H1 (cell line): ENCODE measurements at regions not wholly inside any gene's neighbourhood (a gene's known extent, or its start where the extent isn't known, plus 50 kb on each side); places are given as distances from the start of the nearest gene placed in this dataset.

Experiments
- CTCF ChIA-PET: fragments of 300-600 bp; sonication (Branson Sonifier 250); formaldehyde crosslinking; loops from one replicate; lab custom pipeline; 2021; ENCODE audit not compliant: partially characterized antibody; lab: Charles Lee
- POLR2A ChIA-PET: fragments of 300-600 bp; sonication (Branson Sonifier 250); formaldehyde crosslinking; loops from one replicate; lab custom pipeline; 2021; ENCODE audit warnings: inconsistent platforms; ENCODE audit not compliant: partially characterized antibody; lab: Charles Lee
- DNase-seq, 2 experiments: peaks; one replicate each; pipeline versions ENCODE4 v3.0.0 to v3.0.0-alpha.2; 2010 to 2022; ENCODE audit warnings: low spot score in 2 of 2, low read depth in 1 of 2, mixed read lengths in 1 of 2
- FAIRE-seq: peaks from 2 replicates; lab custom pipeline; 2011; peaks lifted over from hg19 to GRCh38; lab: Jason Lieb, UNC
- H2AFZ ChIP-seq: 2 replicates; pipeline ENCODE4 v1.8.1; 2012; ENCODE audit warnings: low read length, inconsistent platforms
- H2AK5ac ChIP-seq: 2 replicates; pipeline ENCODE4 v1.6.1; 2013; ENCODE audit warnings: low read depth, low read length
- H2BK120ac ChIP-seq: replicated peaks from 2 replicates; pipeline ENCODE3; 2013; ENCODE audit warnings: low read depth, low read length, inconsistent platforms
- H2BK12ac ChIP-seq: 2 replicates; pipeline ENCODE4 v1.6.1; 2013; ENCODE audit warnings: low read depth, low read length
- H2BK15ac ChIP-seq: 2 replicates; pipeline ENCODE4 v1.6.1; 2013; ENCODE audit warnings: low read length
- H2BK20ac ChIP-seq: 2 replicates; pipeline ENCODE4 v1.6.1; 2013; ENCODE audit warnings: low read length
- H2BK5ac ChIP-seq: 2 replicates; pipeline ENCODE4 v1.6.1; 2013; ENCODE audit warnings: low read depth, low read length
- H3K14ac ChIP-seq: 2 replicates; pipeline ENCODE4 v1.6.1; 2013; ENCODE audit warnings: inconsistent platforms; ENCODE audit not compliant: insufficient read length
- H3K18ac ChIP-seq: 2 replicates; pipeline ENCODE4 v1.6.1; 2013; ENCODE audit warnings: low read length; ENCODE audit errors: extremely low read depth
- H3K23ac ChIP-seq: 2 replicates; pipeline ENCODE4 v1.6.1; 2013; ENCODE audit warnings: inconsistent platforms; ENCODE audit not compliant: insufficient read length
- H3K23me2 ChIP-seq: 2 replicates; pipeline ENCODE4 v1.6.1; 2013; ENCODE audit warnings: low read depth, low read length
- H3K27ac ChIP-seq: 2 replicates; pipeline ENCODE4 v1.6.1; 2011; ENCODE audit warnings: low read depth, low read length, inconsistent platforms
- H3K27me3 ChIP-seq, 4 experiments: replicated peaks in 1 of 4; 1 replicate in 1 of 4; 2 replicates in 3 of 4; pipeline versions ENCODE4 v1.6.1 to v1.8.1; 2011 to 2013; ENCODE audit warnings: low read length in 3 of 4, mild to moderate bottlenecking in 3 of 4, inconsistent platforms in 2 of 4, mixed read lengths in 2 of 4, moderate library complexity in 1 of 4; ENCODE audit not compliant: control insufficient read depth in 3 of 4, insufficient read depth in 3 of 4; ENCODE audit errors: extremely low read depth in 1 of 4
- H3K36me3 ChIP-seq, 4 experiments: 2 replicates each; pipeline versions ENCODE4 v1.6.1 to v1.8.1; 2011 to 2013; ENCODE audit warnings: mild to moderate bottlenecking in 4 of 4, low read length in 3 of 4, moderate library complexity in 2 of 4, control low read depth in 1 of 4, inconsistent platforms in 1 of 4; ENCODE audit not compliant: insufficient read depth in 4 of 4, control insufficient read depth in 2 of 4
- H3K4ac ChIP-seq: replicated peaks from 2 replicates; pipeline ENCODE3; 2013; ENCODE audit warnings: low read length, low read depth, mixed read lengths, inconsistent platforms; ENCODE audit not compliant: insufficient read length
- H3K4me1 ChIP-seq, 4 experiments: replicated peaks in 1 of 4; 1 replicate in 1 of 4; 2 replicates in 3 of 4; pipeline versions ENCODE4 v1.6.1 to v1.8.1; 2011 to 2013; ENCODE audit warnings: low read length in 3 of 4, inconsistent platforms in 2 of 4, mixed read lengths in 1 of 4; ENCODE audit not compliant: insufficient read depth in 4 of 4, control insufficient read depth in 3 of 4
- H3K4me2 ChIP-seq, 2 experiments: 2 replicates each; pipeline versions ENCODE4 v1.6.1 to v1.8.1; 2011 to 2013; ENCODE audit warnings: low read depth in 2 of 2, low read length in 2 of 2, control low read depth in 1 of 2, inconsistent platforms in 1 of 2, mild to moderate bottlenecking in 1 of 2; ENCODE audit not compliant: insufficient read depth in 1 of 2
- H3K4me3 ChIP-seq, 4 experiments: fragments of 200-600, 300-600 bp in 1 of 4; sonication (generic), shearing (Covaris generic), sonication (Bioruptor Twin) in 1 of 4; 2 replicates each; pipeline versions ENCODE4 v1.5.1 to v1.8.1; 2011 to 2016; ENCODE audit warnings: low read length in 4 of 4, low read depth in 3 of 4, control low read depth in 2 of 4, inconsistent platforms in 2 of 4, mild to moderate bottlenecking in 2 of 4, mixed read lengths in 1 of 4, moderate library complexity in 1 of 4; ENCODE audit not compliant: insufficient read depth in 2 of 4; ENCODE audit errors: extremely low read depth in 1 of 4
- H3K56ac ChIP-seq: replicated peaks from 2 replicates; pipeline ENCODE3; 2013; ENCODE audit warnings: low read depth, mild to moderate bottlenecking, mixed read lengths, low read length, inconsistent platforms; ENCODE audit not compliant: insufficient read length
- H3K79me1 ChIP-seq: 2 replicates; pipeline ENCODE4 v1.6.1; 2013; ENCODE audit warnings: low read depth, low read length, control low read depth
- H3K79me2 ChIP-seq, 2 experiments: 2 replicates each; pipeline versions ENCODE4 v1.6.1 to v1.8.1; 2012 to 2013; ENCODE audit warnings: low read length in 2 of 2, mild to moderate bottlenecking in 2 of 2, inconsistent platforms in 1 of 2; ENCODE audit not compliant: insufficient read depth in 2 of 2, control insufficient read depth in 1 of 2
- H3K9ac ChIP-seq, 4 experiments: replicated peaks in 1 of 4; 1 replicate in 1 of 4; 2 replicates in 3 of 4; pipeline versions ENCODE4 v1.6.1 to v1.8.1; 2011 to 2013; ENCODE audit warnings: low read depth in 3 of 4, low read length in 3 of 4, control low read depth in 2 of 4, mild to moderate bottlenecking in 2 of 4, moderate library complexity in 2 of 4, inconsistent platforms in 1 of 4; ENCODE audit errors: extremely low read depth in 1 of 4
- H3K9me3 ChIP-seq, 2 experiments: 2 replicates each; pipeline versions ENCODE4 v1.6.1 to v1.8.1; 2012 to 2013; ENCODE audit warnings: mild to moderate bottlenecking in 2 of 2, moderate library complexity in 2 of 2, control low read depth in 1 of 2, inconsistent platforms in 1 of 2, low read depth in 1 of 2, low read length in 1 of 2, mixed read lengths in 1 of 2; ENCODE audit not compliant: insufficient read depth in 2 of 2
- H4K20me1 ChIP-seq, 2 experiments: replicated peaks in 1 of 2; 2 replicates each; pipeline versions ENCODE3 to v1.8.1; 2011 to 2013; ENCODE audit warnings: inconsistent platforms in 2 of 2, low read length in 2 of 2, mild to moderate bottlenecking in 1 of 2; ENCODE audit not compliant: insufficient read depth in 2 of 2, control insufficient read depth in 1 of 2
- H4K5ac ChIP-seq: 2 replicates; pipeline ENCODE4 v1.6.1; 2013; ENCODE audit warnings: low read length, low read depth, mixed read lengths, inconsistent platforms; ENCODE audit not compliant: insufficient read length
- H4K8ac ChIP-seq: 2 replicates; pipeline ENCODE4 v1.8.0; 2013; ENCODE audit warnings: mild to moderate bottlenecking, moderate library complexity, low read length, inconsistent platforms; ENCODE audit not compliant: insufficient read depth; ENCODE audit errors: extremely low read depth
- H4K91ac ChIP-seq: replicated peaks from 2 replicates; pipeline ENCODE3; 2013; ENCODE audit warnings: low read length, mixed read lengths, inconsistent platforms; ENCODE audit not compliant: insufficient read length
- CHD1 ChIP-seq: IDR thresholded peaks from 2 replicates; pipeline ENCODE4 v1.6.1; 2012; ENCODE audit warnings: low read depth, low read length, improper control_type of control experiment
- CHD2 ChIP-seq: IDR thresholded peaks from 2 replicates; pipeline ENCODE4 v1.6.1; 2012; ENCODE audit warnings: low read length, improper control_type of control experiment
- CREB1 ChIP-seq: IDR thresholded peaks from 2 replicates; pipeline ENCODE4 v1.6.1; 2012; ENCODE audit warnings: inconsistent platforms
- NRF1 ChIP-seq: IDR thresholded peaks from 2 replicates; pipeline ENCODE4 v1.6.1; 2011; ENCODE audit warnings: mild to moderate bottlenecking, low read depth, low read length, improper control_type of control experiment
- POLR2A ChIP-seq, 2 experiments: IDR thresholded peaks; 1 replicate in 1 of 2; 2 replicates in 1 of 2; pipeline ENCODE4 v1.6.1; 2011; ENCODE audit warnings: low read depth in 2 of 2, low read length in 2 of 2, mild to moderate bottlenecking in 2 of 2; ENCODE audit errors: control extremely low read depth in 1 of 2
- RBBP5 ChIP-seq: IDR thresholded peaks from 2 replicates; pipeline ENCODE4 v1.7.1; 2012; ENCODE audit warnings: low read depth, mild to moderate bottlenecking, inconsistent platforms, low read length, moderate library complexity, borderline replicate concordance
- SIRT6 ChIP-seq: IDR thresholded peaks from one replicate; pipeline ENCODE4 v1.7.1; 2012; ENCODE audit warnings: low read length, inconsistent platforms
- SP4 ChIP-seq: IDR thresholded peaks from 2 replicates; pipeline ENCODE4 v1.6.1; 2012; ENCODE audit warnings: low read length, inconsistent platforms
- SRF ChIP-seq: IDR thresholded peaks from 2 replicates; pipeline ENCODE4 v1.6.1; 2011; ENCODE audit warnings: mild to moderate bottlenecking, low read depth, low read length, moderate library complexity
- TCF12 ChIP-seq: IDR thresholded peaks from 2 replicates; pipeline ENCODE4 v1.6.1; 2011; ENCODE audit warnings: low read depth, mild to moderate bottlenecking, low read length
- TEAD4 ChIP-seq: IDR thresholded peaks from 2 replicates; pipeline ENCODE4 v1.6.1; 2012; ENCODE audit warnings: low read depth, low read length, inconsistent platforms, mixed read lengths
- WGBS, 2 experiments: shearing (Covaris generic) in 1 of 2; methylation state at CpG; one replicate each; pipeline versions ENCODE4 v1.1.6 to v1.1.7; 2013 to 2015; ENCODE audit warnings: low lambda C conversion rate in 2 of 2, mixed read lengths in 2 of 2, inconsistent platforms in 1 of 2, low coverage in 1 of 2, missing lambda C conversion rate in 1 of 2; ENCODE audit not compliant: insufficient replicate concordance in 2 of 2, insufficient coverage in 1 of 2, insufficient read length in 1 of 2; ENCODE audit errors: extremely low coverage in 1 of 2, missing lambda C conversion rate in 1 of 2; 5-methylcytosine and 5-hydroxymethylcytosine counted together

GRCh38 chr10:64350665-64351064 lies 829.5 kb downstream of the REEP3 start:
- H3K79me2 ChIP-seq = no peaks in the 10 kb centered on the region
- H3K18ac ChIP-seq = no peak overlapping the region
- no peaks in the 10 kb centered on the region for H3K27me3 ChIP-seq
- H3K4ac ChIP-seq = no peak overlapping the region
- H4K5ac ChIP-seq = no peak overlapping the region
- no peak for TF ChIP-seq SIRT6
- TF ChIP-seq CHD1 = no peak
- TF ChIP-seq RBBP5 = no peak
- no peak for TF ChIP-seq NRF1
- no peak for TF ChIP-seq SRF
- no peak for TF ChIP-seq TCF12
- TF ChIP-seq CREB1 = no peak
- no peak for TF ChIP-seq POLR2A (IDR thresholded peaks at IDR 0.05; ENCODE audit: control extremely low read depth in 1 of 2, low read depth in 2 of 2, low read length in 2 of 2)
- TF ChIP-seq SP4 = no peak
- TF ChIP-seq TEAD4 = no peak
- TF ChIP-seq CHD2 = no peak
- no peaks in the 10 kb centered on the region for H3K9me3 ChIP-seq
- H2AFZ ChIP-seq = peak overlapping the region; percentile 28; the same call in 1 of the 2 replicates
- H3K4me2 ChIP-seq = no peak overlapping the region
- no peak overlapping the region for H2BK5ac ChIP-seq
- H3K4me3 ChIP-seq = no peak overlapping the region
- H2BK120ac ChIP-seq = no peak overlapping the region
- no peak overlapping the region for H3K23ac ChIP-seq
- DNase-seq = no peak
- no peaks in the 10 kb centered on the region for H3K36me3 ChIP-seq
- no peak overlapping the region for H3K14ac ChIP-seq
- H3K56ac ChIP-seq = no peak overlapping the region
- H4K91ac ChIP-seq = no peak overlapping the region
- CTCF ChIA-PET = interaction anchor here (0.8 to 1.1 kb wide), 2 partner anchors 309 to 462 kb away, joined by 3 to 6 read pairs; no protein-coding TSS in a partner anchor
- H3K27ac ChIP-seq = no peak overlapping the region
- POLR2A ChIA-PET = no interaction called here
- H4K20me1 ChIP-seq = no peaks in the 10 kb centered on the region
- no peak overlapping the region for H2AK5ac ChIP-seq
- H3K4me1 ChIP-seq = 0 out of 7 replicates have a peak, but pooled peaks cover 0 to 2% (median 0%) of the 10 kb centered on the region in 4 experiments
- no peak overlapping the region; the same call in 1 of the 2 replicates for H2BK20ac ChIP-seq
- H2BK12ac ChIP-seq = no peak overlapping the region
- no peak overlapping the region for H3K9ac ChIP-seq
- H3K23me2 ChIP-seq = no peaks in the 10 kb centered on the region
- no peak for FAIRE-seq
- H2BK15ac ChIP-seq = no peak overlapping the region
- no peaks in the 10 kb centered on the region for H3K79me1 ChIP-seq
- WGBS, 2 experiments = 91% methylated on average over 3 of the region's 3 CpGs; no CpG with 5 or more reads in 1 of the 2 experiments
- no peak overlapping the region for H4K8ac ChIP-seq
